ENCODE measurements at regions not wholly inside any gene's neighbourhood (a gene's known extent, or its start where the extent isn't known, plus 50 kb on each side); places are given as distances from the start of the nearest gene placed in this dataset.

GRCh38 chr1:29825941-29826415 lies 589.7 kb downstream of the PTPRU start:
- no peaks in the 10 kb centered on the region for H3K36me3 ChIP-seq (replicated peaks)
- in situ Hi-C loops (cut with HindIII; ENCODE audit: low pct_ligation_motif_present, low sequenced_read_pairs) = no loop called here
- no peak for DNase-seq
- H3K27ac ChIP-seq = no peak overlapping the region
- H3K27me3 ChIP-seq (replicated peaks) = no peaks in the 10 kb centered on the region
- TF ChIP-seq CTCF (IDR thresholded peaks at IDR 0.05; ENCODE audit: low read depth, low read length, missing control alignments) = no peak
- H3K4me3 ChIP-seq (ENCODE audit: low read depth, low read length) = no peak overlapping the region

GRCh38 chr1:29825274-29825940 lies 589.1 kb downstream of the PTPRU start:
- no peak for DNase-seq
- Histone ChIP-seq H3K36me3 (replicated peaks) (no peaks in the 10 kb centered on the region), H3K4me3 (ENCODE audit: low read depth, low read length) (no peak overlapping the region), H3K27me3 (replicated peaks) (no peaks in the 10 kb centered on the region), H3K27ac (no peak overlapping the region)
- TF ChIP-seq CTCF (IDR thresholded peaks at IDR 0.05; ENCODE audit: low read depth, low read length, missing control alignments) = no peak
- in situ Hi-C loops (cut with HindIII; ENCODE audit: low pct_ligation_motif_present, low sequenced_read_pairs) = no loop called here

GRCh38 chr1:29824511-29825273 lies 588.4 kb downstream of the PTPRU start:
- in situ Hi-C loops (cut with HindIII; ENCODE audit: low pct_ligation_motif_present, low sequenced_read_pairs) = no loop called here

GRCh38 chr1:29824025-29824424 lies 587.7 kb downstream of the PTPRU start:
- no peaks in the 10 kb centered on the region for H3K36me3 ChIP-seq (replicated peaks)
- no peak for TF ChIP-seq CTCF (IDR thresholded peaks at IDR 0.05; ENCODE audit: low read depth, low read length, missing control alignments)
- no peak overlapping the region for H3K27ac ChIP-seq
- in situ Hi-C loops (cut with HindIII; ENCODE audit: low pct_ligation_motif_present, low sequenced_read_pairs) = no loop called here
- DNase-seq = no peak
- no peak overlapping the region for H3K4me3 ChIP-seq (ENCODE audit: low read depth, low read length)
- H3K27me3 ChIP-seq (replicated peaks) = no peaks in the 10 kb centered on the region

More at GRCh38 chr1:29824511-29825273, 588.4 kb downstream of the PTPRU start:
- Histone ChIP-seq H3K27me3 (replicated peaks) (no peaks in the 10 kb centered on the region), H3K4me3 (ENCODE audit: low read depth, low read length) (no peak overlapping the region), H3K27ac (no peak overlapping the region), H3K36me3 (replicated peaks) (no peaks in the 10 kb centered on the region)
- TF ChIP-seq CTCF (IDR thresholded peaks at IDR 0.05; ENCODE audit: low read depth, low read length, missing control alignments) = no peak
- DNase-seq = no peak

- Histone ChIP-seq H3K4me3 (ENCODE audit: low read depth, low read length) (no peak overlapping the region), H3K36me3 (replicated peaks) (no peaks in the 10 kb centered on the region), H3K27me3 (replicated peaks) (no peaks in the 10 kb centered on the region), H3K27ac (no peak overlapping the region)
- no peak for DNase-seq
- in situ Hi-C loops (cut with HindIII; ENCODE audit: low pct_ligation_motif_present, low sequenced_read_pairs) = no loop called here
- TF ChIP-seq CTCF (IDR thresholded peaks at IDR 0.05; ENCODE audit: low read depth, low read length, missing control alignments) = no peak
Observed at GRCh38 chr1:29823561-29823960, 587.2 kb downstream of the PTPRU start.
